ENCODE measurements at regions not wholly inside any gene's neighbourhood (a gene's known extent, or its start where the extent isn't known, plus 50 kb on each side); places are given as distances from the start of the nearest gene placed in this dataset.
"Not testable (repeated sequence)": the region's sequence is repeated elsewhere in the genome, so short reads cannot be mapped to it uniquely, and the experiment has no call there.

DNA sequence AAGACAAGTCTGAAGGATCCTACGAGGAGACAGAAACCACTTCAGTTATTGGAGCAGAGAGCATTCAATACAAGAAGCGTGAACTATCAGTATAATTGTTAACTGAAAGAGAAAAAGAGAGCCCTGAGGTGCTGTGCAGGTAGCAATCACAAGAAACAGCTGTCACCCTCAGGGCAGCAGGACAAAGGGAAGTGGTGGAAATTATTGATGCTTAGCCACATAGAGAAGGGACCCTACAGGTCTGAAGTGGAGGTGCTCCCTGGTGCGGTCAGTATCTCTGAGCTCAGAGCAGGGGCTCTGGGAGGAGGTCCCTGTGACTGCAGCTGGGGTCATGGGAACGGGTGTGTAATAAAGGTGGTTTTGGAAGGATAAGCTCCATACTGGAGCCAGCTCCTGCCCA lies 97.8 kb upstream of the KLF6 start:
- no peak for ATAC-seq
- DNase-seq (ENCODE audit: low spot score): no peak

DNA sequence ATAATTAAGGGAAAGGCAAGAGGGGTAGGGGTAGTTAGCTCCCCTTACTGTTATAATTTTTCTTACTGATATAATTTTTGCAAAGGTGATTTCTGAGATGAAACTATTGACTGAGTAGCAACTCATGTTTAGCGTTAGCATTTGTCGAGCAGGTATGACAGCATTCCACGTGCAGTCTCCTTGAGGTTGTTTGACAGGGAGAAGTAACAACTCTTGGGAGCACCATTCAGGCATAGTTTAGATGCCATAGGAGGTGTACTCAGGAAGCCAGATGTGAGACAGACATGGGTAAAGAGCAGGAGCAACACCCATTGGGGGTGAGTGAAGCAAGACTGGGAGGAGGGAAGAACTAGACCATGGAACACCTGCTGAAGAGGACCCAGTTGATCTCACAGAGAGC lies 96.6 kb upstream of the KLF6 start:
- DNase-seq (ENCODE audit: low spot score): no peak
- ATAC-seq: no peak

DNA sequence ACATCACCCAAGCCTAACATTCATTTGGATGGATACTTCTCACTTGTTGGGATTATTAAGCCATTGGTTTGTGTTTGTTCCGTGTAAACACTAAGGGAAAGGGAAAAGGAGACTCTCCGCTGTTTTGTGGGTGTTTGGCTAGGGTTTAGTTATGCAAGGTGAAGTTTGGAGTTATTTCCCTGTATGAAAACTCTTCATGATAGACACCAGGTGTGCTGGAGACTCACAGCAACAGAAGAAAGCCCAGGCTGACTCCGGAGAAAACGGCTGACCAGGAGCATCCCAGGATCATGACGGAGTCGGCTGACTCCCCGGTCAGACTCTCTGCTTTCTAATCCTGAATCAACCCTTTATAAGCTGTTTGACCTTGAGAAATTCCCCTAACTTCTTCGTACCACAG lies 94.1 kb upstream of the KLF6 start:
- no peak for ATAC-seq
- no peak for DNase-seq (ENCODE audit: low spot score)

DNA sequence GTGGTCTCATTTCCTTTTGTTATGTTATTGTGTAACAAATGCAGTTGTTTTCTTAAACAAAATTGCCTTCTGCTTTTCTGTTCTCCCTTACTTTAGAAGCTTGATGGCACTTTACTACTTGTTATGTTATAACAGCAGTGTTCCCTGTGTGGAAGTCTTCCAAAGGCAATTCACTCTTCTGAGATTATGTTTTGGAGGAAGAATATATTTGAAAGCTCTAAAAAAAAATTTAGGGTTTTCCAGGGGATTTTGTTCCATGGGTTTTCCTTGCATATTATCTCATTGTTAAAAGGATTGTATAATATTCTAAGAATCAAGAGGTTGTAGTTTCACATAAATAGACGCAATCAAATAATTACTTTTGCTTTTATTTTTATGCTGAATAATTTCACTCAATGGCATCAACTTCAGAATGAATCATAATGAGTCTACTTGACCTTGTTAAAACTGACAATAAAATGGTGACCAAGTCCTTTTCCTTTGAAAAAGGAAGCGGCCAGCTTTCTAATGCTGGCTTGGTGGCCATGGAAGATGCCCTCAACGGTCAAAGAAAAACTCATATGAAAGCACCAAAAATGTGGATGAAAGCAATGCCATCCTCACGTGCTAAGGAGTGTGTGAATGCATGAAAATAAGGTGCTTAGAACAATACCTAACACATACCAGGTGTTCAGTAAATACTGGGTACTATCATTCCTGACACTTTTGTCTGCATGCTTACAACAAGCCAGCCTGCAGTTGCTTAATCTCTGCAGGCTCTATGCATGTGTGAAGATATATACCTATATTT lies 92.4 kb upstream of the KLF6 start:
- no peak for ATAC-seq
- no peak for DNase-seq (ENCODE audit: low spot score)

DNA sequence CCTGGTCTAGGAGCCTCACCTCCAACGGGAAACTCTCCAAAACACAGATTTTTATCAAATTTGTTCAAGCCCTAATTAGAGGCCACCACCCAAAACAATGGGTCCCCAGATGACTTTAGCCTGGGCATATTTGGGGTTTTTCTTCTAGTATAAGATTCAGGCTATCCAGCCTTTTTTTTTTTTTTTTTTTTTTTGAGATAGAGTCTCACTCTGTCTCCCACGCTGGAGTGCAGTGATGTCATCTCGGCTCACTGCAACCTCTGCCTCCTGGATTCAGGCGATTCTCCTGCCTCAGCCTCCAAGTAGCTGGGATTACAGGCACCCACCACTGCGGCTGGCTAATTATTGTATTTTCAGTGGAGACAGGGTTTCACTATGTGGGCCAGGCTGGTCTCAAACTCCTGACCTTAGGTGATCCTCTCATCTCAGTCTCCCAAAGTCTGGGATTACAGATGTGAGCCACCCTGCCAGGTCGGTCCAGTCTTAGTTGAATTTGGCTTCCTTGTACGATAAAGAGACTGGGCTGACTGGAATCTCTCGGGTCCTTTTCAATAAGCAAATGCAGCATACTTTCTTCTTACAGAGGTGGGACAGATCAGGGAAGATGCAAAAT lies 91.4 kb upstream of the KLF6 start:
- ATAC-seq: no peak
- DNase-seq (ENCODE audit: low spot score): no peak

DNA sequence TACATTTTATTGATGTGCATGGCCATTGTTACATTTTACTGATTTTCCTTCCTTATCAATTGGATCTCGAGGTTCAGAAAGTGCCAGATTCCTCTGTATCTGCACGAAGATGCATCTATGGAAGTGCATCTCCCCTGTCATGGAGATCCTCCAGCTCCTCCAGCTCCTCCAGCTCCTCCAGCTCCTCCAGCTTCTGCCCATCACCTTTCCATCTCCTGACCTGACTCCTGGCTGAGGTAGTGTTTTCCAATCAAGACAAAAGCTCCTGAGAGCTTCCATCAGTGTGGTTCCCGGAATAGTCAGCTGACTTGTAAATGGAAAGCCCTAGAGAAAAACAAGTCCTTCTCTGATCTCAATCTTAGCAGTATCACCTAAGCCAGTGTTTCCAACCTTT lies 90.8 kb upstream of the KLF6 start:
- no peak for DNase-seq (ENCODE audit: low spot score)
- no peak for ATAC-seq

DNA sequence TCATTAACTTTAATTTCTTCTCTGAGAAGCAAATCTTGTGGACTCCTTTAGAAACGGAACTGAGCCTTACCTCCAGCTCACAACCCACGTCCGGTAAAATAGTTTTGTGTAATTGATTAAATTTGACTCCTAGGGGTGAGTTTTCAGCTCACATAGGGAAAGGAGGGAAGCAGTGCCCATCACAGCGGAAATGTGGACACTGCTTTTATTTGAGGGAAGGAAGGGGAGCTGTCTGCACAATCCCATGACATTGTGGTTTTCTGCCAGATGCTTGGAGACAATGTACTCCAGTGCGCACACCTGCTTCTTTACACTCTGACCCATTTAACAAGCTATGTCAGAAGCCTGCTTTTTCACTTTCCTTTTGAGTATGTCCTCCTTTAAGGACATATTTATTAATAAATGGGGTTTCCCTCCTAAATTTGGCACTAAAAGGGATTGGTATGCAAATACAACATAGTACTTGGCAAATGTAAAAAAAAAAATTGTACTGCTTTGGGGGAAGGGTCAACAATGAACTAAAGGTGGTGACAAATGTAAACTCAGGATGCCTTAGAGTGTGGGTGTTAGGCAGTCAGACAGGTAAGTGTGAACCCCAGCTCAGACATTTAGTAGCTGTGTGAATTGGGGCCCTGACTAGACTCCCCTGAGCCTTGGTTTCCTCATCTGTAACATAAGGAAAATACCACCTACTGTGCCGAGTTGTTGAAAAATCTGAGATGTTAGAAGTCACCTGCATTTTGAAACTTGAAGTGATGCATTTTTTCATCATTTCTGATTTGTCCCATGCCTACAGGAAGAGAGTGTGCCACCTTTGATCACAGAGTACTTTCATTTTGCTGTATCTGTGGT lies 90.2 kb upstream of the KLF6 start:
- ATAC-seq (no peak), DNase-seq (ENCODE audit: low spot score) (no peak)

DNA sequence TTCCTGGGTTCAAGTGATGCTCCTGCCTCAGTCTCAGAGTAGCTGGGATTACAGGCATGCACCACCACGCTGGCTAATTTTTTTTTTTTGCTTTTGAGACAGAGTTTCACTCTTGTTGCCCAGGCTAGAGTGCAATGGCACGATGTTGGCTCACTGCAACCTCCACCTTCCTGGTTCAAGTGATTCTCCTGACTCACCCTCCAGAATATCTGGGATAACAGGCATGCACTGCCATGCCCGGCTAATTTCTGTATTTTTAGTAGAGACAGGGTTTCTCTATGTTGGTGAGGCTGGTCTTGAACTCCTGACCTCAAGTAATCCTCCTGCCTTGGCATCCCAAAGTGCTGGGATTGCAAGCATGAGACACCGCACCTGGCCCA lies 89.6 kb upstream of the KLF6 start:
- not testable (repeated sequence) for ATAC-seq; DNase-seq (ENCODE audit: low spot score)

DNA sequence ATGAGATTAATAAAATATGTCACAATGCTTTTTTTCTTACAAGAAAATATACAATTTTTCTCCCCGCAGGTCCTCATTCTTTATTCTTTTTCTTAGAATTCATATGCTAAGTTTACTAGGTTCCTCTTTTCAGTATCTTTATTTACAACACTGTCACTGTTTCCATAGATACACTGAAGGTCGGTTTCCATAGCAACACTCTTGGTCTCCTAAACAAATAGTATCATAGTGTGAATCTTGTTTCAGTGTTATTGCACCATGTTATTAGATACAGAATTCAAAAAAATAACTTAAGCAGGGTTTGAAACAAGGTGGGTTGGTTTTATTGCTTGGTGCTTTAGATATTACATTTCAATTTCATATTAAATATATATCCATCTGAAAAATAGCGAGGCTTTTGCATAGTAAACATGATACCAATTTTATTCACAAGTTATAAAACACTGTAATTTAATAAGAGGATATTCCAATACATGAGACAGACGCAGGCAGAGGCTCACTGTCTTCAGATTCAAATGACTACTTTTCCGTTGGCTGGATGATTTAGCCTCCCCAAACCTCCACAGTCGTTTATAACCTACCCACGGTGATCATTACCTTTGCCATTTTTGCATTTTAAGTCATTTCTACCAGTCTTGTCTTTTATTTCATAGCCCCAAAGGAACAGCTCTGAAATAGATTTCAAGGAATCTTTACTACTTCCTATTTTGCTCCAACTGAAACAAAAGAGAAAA lies 88.9 kb upstream of the KLF6 start:
- ATAC-seq: no peak
- DNase-seq (ENCODE audit: low spot score): no peak

DNA sequence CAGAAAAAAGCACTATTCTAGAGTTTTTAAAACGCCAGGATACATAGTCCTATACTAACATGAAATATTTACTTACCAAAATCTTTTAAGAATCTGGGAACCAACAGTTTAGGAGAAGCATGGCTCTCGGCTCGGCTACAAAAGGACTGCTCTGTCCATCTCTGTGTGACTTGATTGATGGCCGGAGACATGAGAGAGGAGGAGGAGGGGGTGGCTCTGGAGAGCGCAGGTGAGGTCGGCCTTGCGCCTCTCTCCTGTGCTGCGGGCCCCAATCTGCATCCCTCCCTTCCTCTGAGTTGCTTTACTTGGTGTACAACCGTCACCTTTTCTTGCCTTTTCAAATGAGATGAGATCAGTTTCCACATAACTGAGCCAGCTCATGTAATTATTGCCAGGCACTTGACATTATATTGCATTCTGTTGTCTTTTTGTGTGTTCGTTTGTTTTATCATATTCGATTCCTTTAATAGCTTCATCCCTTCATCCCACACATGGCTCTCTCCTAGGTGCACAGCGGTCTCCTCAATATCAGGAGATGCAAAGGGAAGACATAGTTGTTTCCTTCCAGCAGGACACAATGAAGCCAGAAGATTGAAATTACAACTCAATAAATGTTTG lies 87.8 kb upstream of the KLF6 start:
- no peak for ATAC-seq
- no peak for DNase-seq (ENCODE audit: low spot score)

DNA sequence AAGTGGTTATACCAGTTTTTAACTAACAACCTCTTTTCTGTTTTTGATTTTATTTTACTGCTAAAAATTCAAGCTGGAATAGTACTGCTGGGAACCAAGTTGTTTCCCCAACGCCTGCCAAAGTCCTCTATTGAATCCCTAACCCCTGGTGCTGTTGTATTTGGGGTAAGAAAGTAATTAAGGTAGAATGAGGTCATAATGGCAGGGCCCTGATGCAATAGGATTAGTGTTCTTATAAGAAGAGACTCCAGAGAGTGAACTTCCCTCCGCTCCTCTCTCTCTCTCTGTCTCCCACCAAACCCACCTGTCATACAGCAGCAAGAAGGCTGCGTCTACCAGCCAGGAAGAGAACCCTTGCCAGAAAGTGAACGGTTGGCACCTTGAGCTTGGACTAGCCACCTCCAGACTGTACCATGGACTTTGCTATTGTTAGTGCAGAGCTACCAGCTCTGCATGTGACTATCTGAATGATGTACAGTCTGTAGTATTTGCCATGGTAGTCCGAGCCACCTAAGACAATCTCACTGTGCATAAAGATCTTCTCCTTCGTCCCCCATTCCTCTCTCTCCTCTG lies 86.5 kb upstream of the KLF6 start:
- no peak for DNase-seq (ENCODE audit: low spot score)
- no peak for ATAC-seq

DNA sequence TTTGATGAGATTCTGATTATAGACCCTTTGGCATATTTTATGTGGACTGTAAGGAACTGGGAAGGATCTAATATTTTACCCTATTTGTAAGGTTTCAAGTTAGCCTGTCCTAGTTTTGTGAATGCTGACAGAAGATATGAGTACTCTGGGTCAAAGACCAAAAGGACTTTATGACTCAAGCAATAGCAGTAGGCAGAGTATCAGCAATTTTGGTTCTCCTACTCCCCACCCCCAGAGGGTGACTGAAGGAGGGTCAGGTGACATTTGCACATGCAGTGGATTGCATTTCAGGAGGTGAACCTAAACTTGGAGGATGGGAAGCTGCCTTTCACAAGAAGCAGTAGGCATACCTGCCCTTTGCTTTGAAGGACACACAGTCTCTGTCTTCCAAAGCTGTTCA lies 84.0 kb upstream of the KLF6 start:
- ATAC-seq: peak; percentile 71
- DNase-seq (ENCODE audit: low spot score): no peak

DNA sequence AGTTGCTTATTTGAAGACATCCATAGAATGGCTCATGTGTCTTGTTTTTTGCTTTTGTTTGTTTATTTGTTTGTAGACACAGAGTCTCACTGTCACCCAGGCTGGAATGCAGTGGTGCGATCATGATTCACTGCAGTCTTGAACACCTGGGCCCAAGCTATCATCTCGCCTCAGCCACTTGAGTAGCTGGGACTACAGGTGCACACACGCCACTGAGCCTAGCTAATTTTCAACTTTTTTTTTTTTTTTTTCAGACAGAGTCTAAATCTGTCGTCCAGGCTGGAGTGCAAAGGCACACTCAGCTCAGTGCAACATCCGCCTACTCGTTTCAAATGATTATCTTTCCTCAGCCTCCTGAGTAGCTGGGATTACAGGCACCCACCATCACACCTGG lies 83.3 kb upstream of the KLF6 start:
- ATAC-seq: no peak

DNA sequence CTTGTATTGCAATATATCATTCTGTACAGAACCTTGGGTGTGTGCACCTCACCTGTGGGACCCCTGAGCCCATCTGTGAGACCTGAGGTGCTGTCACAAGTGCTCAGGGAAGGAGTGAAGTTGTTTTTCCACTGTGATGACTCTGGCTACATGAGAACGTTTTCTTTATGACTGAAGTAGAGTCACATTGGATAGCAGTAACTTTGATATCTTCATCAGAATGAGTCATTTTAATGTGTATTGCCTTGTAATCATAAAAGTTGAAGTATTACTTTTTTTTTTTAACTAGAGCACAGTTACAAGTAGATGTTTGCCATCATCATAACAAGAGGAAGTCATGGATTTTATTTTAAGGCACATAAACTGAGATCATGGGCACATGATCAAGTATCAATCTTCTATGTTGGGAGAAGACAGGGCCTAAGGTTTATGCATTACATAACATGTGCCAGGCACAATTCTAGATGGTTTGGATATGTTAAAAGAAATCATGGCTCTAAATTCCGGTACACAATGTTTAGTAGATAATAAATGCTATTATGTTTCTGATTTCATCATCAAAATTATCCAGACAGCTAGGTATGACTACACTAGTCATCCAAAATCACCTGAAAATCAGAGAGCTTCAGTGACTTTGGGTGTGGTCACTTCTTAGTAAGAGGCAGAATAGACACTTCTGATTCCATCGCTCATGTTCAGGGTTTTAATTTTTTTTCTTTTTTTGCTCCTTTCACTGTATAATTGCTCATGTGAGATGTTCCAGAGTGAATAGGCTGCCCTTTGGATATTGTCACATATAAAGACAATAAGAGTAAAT lies 82.7 kb upstream of the KLF6 start:
- ATAC-seq (no peak), DNase-seq (ENCODE audit: low spot score) (no peak)

More for the DNA sequence above, 83.3 kb upstream of the KLF6 start:
- DNase-seq (ENCODE audit: low spot score): no peak

DNA sequence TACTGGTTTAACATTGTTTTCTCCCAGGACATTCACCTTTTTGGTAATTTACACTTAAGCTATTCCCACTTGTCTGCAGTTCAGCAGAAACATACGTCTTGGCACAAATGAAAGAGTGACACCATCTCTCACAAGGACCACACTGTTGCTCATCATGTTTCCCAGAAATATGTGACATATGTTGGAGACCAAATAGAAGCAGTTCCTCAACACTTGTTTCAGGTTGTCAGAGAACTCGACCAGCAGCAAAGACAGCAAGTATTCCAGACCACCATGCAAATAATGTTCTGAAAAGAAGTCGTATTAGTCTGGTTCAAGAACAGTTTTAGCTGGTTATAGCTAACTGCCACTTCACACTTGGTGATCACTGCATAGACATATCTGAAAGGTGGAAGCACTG lies 81.3 kb upstream of the KLF6 start:
- ATAC-seq: no peak
- DNase-seq (ENCODE audit: low spot score): no peak

DNA sequence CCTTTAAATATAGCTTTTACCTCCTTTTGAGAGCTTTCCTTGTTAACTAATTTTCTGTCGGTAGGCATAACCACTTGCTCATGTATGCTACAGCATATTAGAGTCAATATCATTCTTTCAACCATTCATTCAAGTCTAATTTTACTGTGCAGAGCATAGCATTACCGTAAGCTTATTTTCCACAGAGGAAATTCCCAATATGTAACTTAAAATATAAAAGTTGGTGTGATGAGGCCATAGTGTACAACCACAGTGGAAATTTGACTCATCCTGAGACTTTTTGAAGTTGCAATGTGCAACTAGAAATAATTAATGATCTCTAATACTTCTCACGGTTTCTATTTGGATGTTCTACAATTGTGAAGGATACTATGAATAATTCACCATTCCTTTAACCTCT lies 80.6 kb upstream of the KLF6 start:
- DNase-seq (ENCODE audit: low spot score) (no peak), ATAC-seq (no peak)

DNA sequence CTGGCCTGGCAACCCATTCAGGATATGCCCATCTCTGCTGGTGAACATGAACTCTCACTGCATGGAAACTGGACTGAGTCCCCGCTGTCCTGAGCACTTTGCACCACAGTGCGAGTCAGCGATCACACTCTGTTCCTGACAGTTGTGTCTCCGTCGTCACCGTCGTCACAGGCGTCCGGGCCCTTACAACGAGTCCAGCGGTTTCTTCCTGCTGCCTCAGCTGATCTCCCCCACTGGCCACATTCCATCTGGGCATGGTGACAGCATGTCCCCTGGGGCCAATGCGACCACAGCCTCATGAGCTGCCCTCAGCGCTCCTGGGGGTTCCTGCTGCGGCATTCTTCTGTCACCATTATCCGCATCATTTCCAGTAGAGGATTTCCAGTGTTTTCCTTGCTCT lies 76.8 kb upstream of the KLF6 start:
- ATAC-seq (no peak), DNase-seq (ENCODE audit: low spot score) (no peak)

DNA sequence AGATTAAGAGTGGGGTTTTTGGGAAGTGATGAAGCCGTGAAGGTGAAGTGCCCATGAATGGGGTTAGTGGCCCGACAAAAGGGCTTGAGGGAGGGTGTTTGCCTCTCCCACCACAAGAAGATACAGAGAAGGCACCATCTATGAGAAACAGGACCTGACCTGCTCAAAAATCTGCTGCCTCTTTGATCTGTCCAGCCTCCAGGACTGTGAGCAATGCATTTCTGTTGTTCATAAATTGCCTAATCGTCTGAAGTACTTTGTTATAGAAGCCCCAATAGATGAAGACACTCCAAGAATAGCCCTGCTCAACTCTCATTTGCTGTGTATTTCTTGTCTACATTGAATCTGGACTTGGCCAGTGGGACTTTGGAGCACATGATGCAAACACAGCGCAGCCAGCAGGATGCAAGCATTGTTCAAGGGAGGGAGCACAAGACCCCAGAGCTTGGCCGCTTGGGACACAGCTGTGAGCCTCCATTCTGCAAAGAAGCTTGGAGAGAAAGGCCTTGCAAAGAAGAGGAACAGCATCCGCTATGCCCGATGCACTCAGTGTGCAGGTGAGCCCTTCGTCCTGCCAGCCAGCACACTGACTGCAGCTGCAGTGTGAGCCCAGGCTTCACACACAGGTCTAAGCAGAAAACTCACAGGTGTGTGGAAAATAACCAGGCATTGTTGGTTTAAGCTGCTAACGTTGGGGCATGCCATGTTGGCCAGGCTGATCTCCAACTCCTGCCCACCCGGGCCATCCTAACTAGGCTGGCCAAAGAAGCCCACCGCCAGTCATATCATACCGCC lies 73.2 kb upstream of the KLF6 start:
- ATAC-seq (no peak), DNase-seq (ENCODE audit: low spot score) (no peak)

DNA sequence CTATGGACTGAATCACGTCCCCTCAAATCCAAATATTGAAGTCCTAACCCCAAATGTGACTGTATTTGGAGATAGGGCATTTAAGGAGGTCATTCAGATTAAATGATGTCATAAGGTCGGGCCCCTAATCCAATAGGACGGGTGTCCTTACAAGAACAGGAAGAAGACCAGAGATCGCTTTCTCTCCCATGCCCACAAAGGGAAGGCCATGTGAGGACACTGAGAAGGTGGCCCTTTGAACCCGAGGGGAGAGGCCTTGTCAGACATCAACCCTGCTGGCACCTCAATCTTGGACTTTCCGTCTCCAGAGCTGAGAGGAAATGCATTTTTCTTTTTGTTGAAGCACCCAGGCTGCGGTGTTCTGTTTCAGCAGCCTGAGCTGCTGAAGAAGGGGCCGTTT lies 72.3 kb upstream of the KLF6 start:
- no peak for ATAC-seq
- DNase-seq (ENCODE audit: low spot score): no peak
